ENCODE measurements at regions not wholly inside any gene's neighbourhood (a gene's known extent, or its start where the extent isn't known, plus 50 kb on each side); places are given as distances from the start of the nearest gene placed in this dataset.
"Not testable (repeated sequence)": the region's sequence is repeated elsewhere in the genome, so short reads cannot be mapped to it uniquely, and the experiment has no call there.

GRCh38 chr9:97214556-97214955, 92.9 kb upstream of the CCDC180 start:
- H3K4me3 Mint-ChIP-seq; H3K27ac Mint-ChIP-seq; ATAC-seq; H3K36me3 Mint-ChIP-seq (ENCODE audit: low read depth); H3K9me3 Mint-ChIP-seq; H3K27me3 Mint-ChIP-seq; DNase-seq; H3K4me1 Mint-ChIP-seq: not testable (repeated sequence)

GRCh38 chr9:97199683-97200082, 107.8 kb upstream of the CCDC180 start:
- H3K36me3 Mint-ChIP-seq (ENCODE audit: low read depth); H3K4me1 Mint-ChIP-seq; H3K27me3 Mint-ChIP-seq; ATAC-seq; H3K9me3 Mint-ChIP-seq; H3K27ac Mint-ChIP-seq; DNase-seq; H3K4me3 Mint-ChIP-seq: not testable (repeated sequence)

- not testable (repeated sequence) for H3K4me3 Mint-ChIP-seq; H3K4me1 Mint-ChIP-seq; H3K27me3 Mint-ChIP-seq; H3K36me3 Mint-ChIP-seq (ENCODE audit: low read depth); DNase-seq; H3K27ac Mint-ChIP-seq; H3K9me3 Mint-ChIP-seq; ATAC-seq
Observed at GRCh38 chr9:97193767-97194166, 113.7 kb upstream of the CCDC180 start.

GRCh38 chr9:97188545-97188944, 118.9 kb upstream of the CCDC180 start:
- H3K9me3 Mint-ChIP-seq: no peaks in the 10 kb centered on the region
- DNase-seq (no peak), ATAC-seq (no peak)
- no peak overlapping the region for H3K4me3 Mint-ChIP-seq
- H3K27ac Mint-ChIP-seq: no peak overlapping the region
- H3K4me1 Mint-ChIP-seq: no peaks in the 10 kb centered on the region
- no peaks in the 10 kb centered on the region for H3K27me3 Mint-ChIP-seq
- no peaks in the 10 kb centered on the region for H3K36me3 Mint-ChIP-seq (ENCODE audit: low read depth)

GRCh38 chr9:97187706-97188105, 119.8 kb upstream of the CCDC180 start:
- H3K9me3 Mint-ChIP-seq; H3K4me3 Mint-ChIP-seq; H3K4me1 Mint-ChIP-seq; ATAC-seq; H3K27me3 Mint-ChIP-seq; H3K27ac Mint-ChIP-seq; DNase-seq; H3K36me3 Mint-ChIP-seq (ENCODE audit: low read depth): not testable (repeated sequence)

- no peaks in the 10 kb centered on the region for H3K36me3 Mint-ChIP-seq (ENCODE audit: low read depth)
- no peaks in the 10 kb centered on the region for H3K9me3 Mint-ChIP-seq
- no peak for DNase-seq
- no peak overlapping the region for H3K27ac Mint-ChIP-seq
- no peak for ATAC-seq
- H3K27me3 Mint-ChIP-seq: no peaks in the 10 kb centered on the region
- H3K4me3 Mint-ChIP-seq: no peak overlapping the region
- H3K4me1 Mint-ChIP-seq: no peaks in the 10 kb centered on the region
Observed at GRCh38 chr9:97186493-97186892, 121.0 kb upstream of the CCDC180 start.

- ATAC-seq; DNase-seq; H3K4me3 Mint-ChIP-seq; H3K9me3 Mint-ChIP-seq; H3K36me3 Mint-ChIP-seq (ENCODE audit: low read depth); H3K4me1 Mint-ChIP-seq; H3K27ac Mint-ChIP-seq; H3K27me3 Mint-ChIP-seq: not testable (repeated sequence)
Observed at GRCh38 chr9:97182532-97182931, 124.9 kb upstream of the CCDC180 start.

- no peak for ATAC-seq
- no peak for DNase-seq
- Mint-ChIP-seq H3K36me3 (ENCODE audit: low read depth) (no peaks in the 10 kb centered on the region), H3K27ac (no peak overlapping the region), H3K4me1 (no peaks in the 10 kb centered on the region), H3K9me3 (peaks cover under 1% of the 10 kb centered on the region), H3K4me3 (no peak overlapping the region), H3K27me3 (no peaks in the 10 kb centered on the region)
Observed at GRCh38 chr9:97179616-97180015, 127.8 kb upstream of the CCDC180 start.

GRCh38 chr9:97176206-97176605, 131.3 kb upstream of the CCDC180 start:
- peaks cover 13% of the 10 kb centered on the region for H3K9me3 Mint-ChIP-seq
- no peak overlapping the region for H3K27ac Mint-ChIP-seq
- no peak overlapping the region for H3K4me3 Mint-ChIP-seq
- ATAC-seq (no peak), DNase-seq (no peak)
- H3K27me3 Mint-ChIP-seq: no peaks in the 10 kb centered on the region
- H3K36me3 Mint-ChIP-seq (ENCODE audit: low read depth): no peaks in the 10 kb centered on the region
- H3K4me1 Mint-ChIP-seq: no peaks in the 10 kb centered on the region

- not testable (repeated sequence) for ATAC-seq, DNase-seq, H3K27me3 Mint-ChIP-seq
Observed at GRCh38 chr9:97168174-97168573, 129.2 kb upstream of the CTSV start.

GRCh38 chr9:97166496-97167138, 127.7 kb upstream of the CTSV start:
- H3K36me3 Mint-ChIP-seq (ENCODE audit: low read depth); ATAC-seq; H3K27me3 Mint-ChIP-seq; H3K4me3 Mint-ChIP-seq; H3K27ac Mint-ChIP-seq; H3K9me3 Mint-ChIP-seq; DNase-seq: not testable (repeated sequence)
- H3K4me1 Mint-ChIP-seq: peaks cover 11% of the 10 kb centered on the region

More at GRCh38 chr9:97168174-97168573, 129.2 kb upstream of the CTSV start:
- H3K36me3 Mint-ChIP-seq (ENCODE audit: low read depth); H3K9me3 Mint-ChIP-seq; H3K4me3 Mint-ChIP-seq; H3K27ac Mint-ChIP-seq: not testable (repeated sequence)
- peaks cover 11% of the 10 kb centered on the region for H3K4me1 Mint-ChIP-seq

- Mint-ChIP-seq H3K36me3 (ENCODE audit: low read depth) (peaks cover 3% of the 10 kb centered on the region), H3K4me3 (no peak overlapping the region), H3K27ac (no peak overlapping the region), H3K4me1 (no peaks in the 10 kb centered on the region), H3K27me3 (no peaks in the 10 kb centered on the region), H3K9me3 (no peaks in the 10 kb centered on the region)
- DNase-seq: no peak
- ATAC-seq: no peak
Observed at GRCh38 chr9:97160255-97160654, 121.3 kb upstream of the CTSV start.

GRCh38 chr9:97158722-97159121, 119.8 kb upstream of the CTSV start:
- not testable (repeated sequence) for DNase-seq; H3K27me3 Mint-ChIP-seq; H3K4me3 Mint-ChIP-seq; H3K27ac Mint-ChIP-seq; H3K36me3 Mint-ChIP-seq (ENCODE audit: low read depth); ATAC-seq; H3K9me3 Mint-ChIP-seq; H3K4me1 Mint-ChIP-seq

GRCh38 chr9:97155441-97155840, 116.5 kb upstream of the CTSV start:
- DNase-seq; H3K4me3 Mint-ChIP-seq; ATAC-seq; H3K4me1 Mint-ChIP-seq; H3K27me3 Mint-ChIP-seq; H3K9me3 Mint-ChIP-seq; H3K27ac Mint-ChIP-seq; H3K36me3 Mint-ChIP-seq (ENCODE audit: low read depth): not testable (repeated sequence)

- Mint-ChIP-seq H3K36me3 (ENCODE audit: low read depth) (peaks cover 3% of the 10 kb centered on the region), H3K4me3 (no peak overlapping the region), H3K27me3 (no peaks in the 10 kb centered on the region), H3K4me1 (no peaks in the 10 kb centered on the region), H3K27ac (no peak overlapping the region), H3K9me3 (no peaks in the 10 kb centered on the region)
- ATAC-seq (no peak), DNase-seq (no peak)
Observed at GRCh38 chr9:97153967-97154366, 115.0 kb upstream of the CTSV start.

GRCh38 chr9:97153160-97153559, 114.2 kb upstream of the CTSV start:
- not testable (repeated sequence) for H3K9me3 Mint-ChIP-seq; H3K36me3 Mint-ChIP-seq (ENCODE audit: low read depth); ATAC-seq; H3K4me3 Mint-ChIP-seq; DNase-seq; H3K4me1 Mint-ChIP-seq; H3K27ac Mint-ChIP-seq; H3K27me3 Mint-ChIP-seq
